DMS53 (cell line): ENCODE measurements at regions not wholly inside any gene's neighbourhood (a gene's known extent, or its start where the extent isn't known, plus 50 kb on each side); places are given as distances from the start of the nearest gene placed in this dataset.

Experiments
- DNase-seq: peaks from one replicate; lab custom pipeline; 2025; lab: John Stamatoyannopoulos, UW

GRCh38 chr17:77474292-77474988 is 333.7 kb downstream of the SEC14L1 start:
- DNase-seq = no peak

- DNase-seq = no peak
Measured at GRCh38 chr17:77475016-77475976, 334.5 kb downstream of the SEC14L1 start.

GRCh38 chr17:77476006-77476405 is 335.2 kb downstream of the SEC14L1 start:
- DNase-seq = no peak

- DNase-seq = no peak
Measured at GRCh38 chr17:77476498-77476897, 335.7 kb downstream of the SEC14L1 start.

- no peak for DNase-seq
Measured at GRCh38 chr17:77476931-77477805, 336.4 kb downstream of the SEC14L1 start.

DNA sequence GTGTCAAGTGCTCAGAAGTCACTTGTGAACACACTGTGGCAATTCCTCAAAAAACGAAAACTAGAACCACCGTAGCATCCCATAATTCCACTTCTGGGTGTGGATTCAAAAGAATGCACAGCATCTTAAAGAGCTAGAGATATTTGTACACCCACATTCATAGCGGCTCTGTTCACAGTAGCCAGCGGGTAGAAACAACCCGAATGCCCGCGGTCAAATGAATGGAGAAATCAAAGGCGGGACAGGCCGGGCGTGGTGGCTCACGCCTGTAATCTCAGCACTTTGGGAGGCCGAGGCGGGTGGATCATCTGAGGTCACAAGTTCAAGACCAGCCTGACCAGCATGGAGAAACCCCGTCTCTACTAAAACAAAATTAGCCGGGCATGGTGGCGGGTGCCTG is 337.5 kb downstream of the SEC14L1 start:
- no peak for DNase-seq

DNA sequence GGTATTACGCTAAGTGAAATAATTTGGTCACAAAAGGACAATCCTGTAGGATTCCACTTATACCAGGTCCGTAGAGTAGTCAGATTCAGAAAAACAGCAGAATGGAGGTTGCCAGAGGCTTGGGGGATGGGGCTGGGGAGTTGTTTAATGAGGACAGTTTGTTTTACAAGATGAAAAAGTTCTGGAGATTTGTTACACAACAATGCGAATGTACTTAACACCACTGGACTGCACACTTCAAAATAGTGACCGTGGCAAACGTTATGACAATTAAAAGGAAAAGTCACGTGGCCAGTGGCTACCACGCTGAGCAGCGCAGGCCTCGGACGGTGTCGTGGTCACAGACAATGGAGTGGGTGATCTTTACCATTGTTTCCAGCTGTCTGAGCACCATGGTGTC is 338.1 kb downstream of the SEC14L1 start:
- DNase-seq = no peak

DNA sequence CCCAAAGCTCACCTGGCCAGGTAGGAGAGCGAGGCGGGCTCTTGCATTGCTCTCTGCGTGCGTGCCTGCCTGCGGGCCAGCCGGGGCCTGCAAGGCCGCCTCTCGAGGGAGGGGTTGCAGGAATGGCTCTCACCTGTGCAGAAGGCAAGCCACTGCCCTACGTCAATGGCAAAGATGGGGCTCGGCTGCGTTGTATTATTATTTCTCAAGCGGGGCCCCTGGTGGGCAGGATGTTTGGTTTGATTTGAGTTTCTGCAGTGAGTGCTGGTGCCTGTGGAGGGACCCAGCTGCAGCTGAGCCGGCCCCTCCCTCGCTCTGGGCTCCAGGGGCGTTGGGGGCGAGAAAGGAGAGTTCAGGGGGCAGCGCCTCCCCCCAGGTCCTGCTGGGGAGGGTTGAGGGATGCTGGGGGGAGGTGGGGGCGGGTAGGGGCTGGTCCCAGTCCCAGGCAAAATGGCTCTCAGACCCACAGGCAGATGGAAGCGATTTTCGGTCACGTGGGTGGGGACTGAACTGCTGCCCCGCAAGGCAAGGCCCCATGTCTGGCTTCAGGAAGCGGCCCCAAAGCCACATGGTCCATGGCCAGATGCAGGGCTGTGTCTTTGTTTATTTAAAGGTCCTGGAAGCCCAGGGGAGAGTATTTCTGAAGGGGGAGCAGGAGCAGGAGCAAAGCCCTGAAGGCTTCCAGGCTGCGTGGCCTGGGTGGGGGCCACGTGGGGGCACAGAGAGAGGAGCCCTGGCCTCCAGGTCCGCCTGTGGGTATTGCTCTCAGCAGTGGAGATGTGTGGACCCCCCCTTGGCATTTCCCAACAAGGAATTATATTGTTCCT is 338.8 kb downstream of the SEC14L1 start:
- no peak for DNase-seq

DNA sequence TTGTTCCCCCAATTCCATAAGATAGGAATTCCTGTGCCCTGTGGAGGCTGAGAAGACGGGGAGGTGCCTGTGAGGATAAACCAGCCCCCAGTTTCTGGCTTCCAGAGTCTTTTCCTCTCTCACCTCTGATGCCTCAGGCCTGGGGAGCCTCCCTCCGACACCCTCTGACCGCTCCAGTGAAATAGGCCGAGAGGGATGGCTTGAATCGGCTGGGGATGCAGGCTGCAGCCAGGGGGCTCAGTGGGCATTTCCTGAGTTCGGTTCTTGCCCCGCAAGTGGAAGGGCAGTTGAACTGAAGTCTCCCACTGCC is 339.4 kb downstream of the SEC14L1 start:
- no peak for DNase-seq

- no peak for DNase-seq
Measured at GRCh38 chr17:77480509-77481215, 339.9 kb downstream of the SEC14L1 start.

GRCh38 chr17:77481476-77482374 is 341.0 kb downstream of the SEC14L1 start:
- DNase-seq = no peak

GRCh38 chr17:77482375-77483127 is 341.8 kb downstream of the SEC14L1 start:
- DNase-seq = no peak

DNA sequence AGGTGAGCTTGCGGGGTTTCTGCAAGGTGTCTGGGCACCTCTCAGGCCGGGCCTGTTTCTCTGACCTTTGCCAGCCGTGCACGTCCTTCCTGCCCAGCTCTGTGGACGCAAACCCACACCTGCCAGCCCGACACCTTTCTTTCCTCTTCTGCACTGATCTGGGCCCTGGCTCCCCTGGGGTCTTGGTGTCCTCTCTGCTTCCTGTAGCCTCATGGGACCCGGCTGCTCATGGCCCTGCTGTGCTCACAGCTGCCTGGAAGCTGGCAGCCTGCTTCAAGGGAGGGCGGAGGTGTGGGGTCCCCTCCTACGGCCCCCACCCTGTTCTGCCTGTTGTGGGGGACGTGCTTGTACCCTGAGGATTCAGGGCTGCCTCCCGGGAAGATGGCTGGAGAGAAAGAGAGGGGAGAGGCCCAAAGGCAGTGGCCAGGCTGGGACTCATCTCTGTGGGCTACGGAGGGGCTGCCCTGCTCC is 342.4 kb downstream of the SEC14L1 start:
- no peak for DNase-seq

GRCh38 chr17:77484111-77484510 is 343.3 kb downstream of the SEC14L1 start:
- DNase-seq = no peak

- no peak for DNase-seq
Measured at GRCh38 chr17:77485089-77485833, 344.5 kb downstream of the SEC14L1 start.

GRCh38 chr17:77487211-77487629 is 346.5 kb downstream of the SEC14L1 start:
- no peak for DNase-seq

GRCh38 chr17:77487677-77488530 is 347.1 kb downstream of the SEC14L1 start:
- no peak for DNase-seq
